Progenitor cell of endocrine pancreas (in vitro differentiated cells): ENCODE measurements at regions not wholly inside any gene's neighbourhood (a gene's known extent, or its start where the extent isn't known, plus 50 kb on each side); places are given as distances from the start of the nearest gene placed in this dataset.
A peak's percentile ranks its signal among the peaks of the same experiment; 100 is the strongest.

Experiments
- DNase-seq: peaks from one replicate; pipeline ENCODE4 v3.0.0; 2021; ENCODE audit warnings: low spot score; ENCODE audit not compliant: unreplicated experiment
- H3K27ac Mint-ChIP-seq: 2 replicates; pipeline ENCODE4 v1.8.0; 2021; ENCODE audit warnings: mild to moderate bottlenecking, moderate library complexity, mixed read lengths
- H3K27me3 Mint-ChIP-seq: 2 replicates; pipeline ENCODE4 v1.8.0; 2021; ENCODE audit warnings: mixed read lengths
- H3K36me3 Mint-ChIP-seq: 2 replicates; pipeline ENCODE4 v1.8.0; 2022; ENCODE audit warnings: mixed read lengths; ENCODE audit not compliant: insufficient read depth
- H3K4me1 Mint-ChIP-seq: 2 replicates; pipeline ENCODE4 v1.8.0; 2021; ENCODE audit warnings: low read depth, mixed read lengths
- H3K4me3 Mint-ChIP-seq: 2 replicates; pipeline ENCODE4 v1.8.0; 2021; ENCODE audit warnings: low read depth, mild to moderate bottlenecking, moderate library complexity, mixed read lengths
- H3K9me3 Mint-ChIP-seq: 2 replicates; pipeline ENCODE4 v1.8.0; 2021; ENCODE audit warnings: low read depth, mixed read lengths
- TF ChIP-seq, protein P1 (sequence below): fragments of 200-600 bp; sonication (generic); IDR thresholded peaks from one replicate; pipeline ENCODE4 v1.5.0; 2021; ENCODE audit warnings: antibody characterized with exemption, mild to moderate bottlenecking; ENCODE audit not compliant: unreplicated experiment

DNA sequence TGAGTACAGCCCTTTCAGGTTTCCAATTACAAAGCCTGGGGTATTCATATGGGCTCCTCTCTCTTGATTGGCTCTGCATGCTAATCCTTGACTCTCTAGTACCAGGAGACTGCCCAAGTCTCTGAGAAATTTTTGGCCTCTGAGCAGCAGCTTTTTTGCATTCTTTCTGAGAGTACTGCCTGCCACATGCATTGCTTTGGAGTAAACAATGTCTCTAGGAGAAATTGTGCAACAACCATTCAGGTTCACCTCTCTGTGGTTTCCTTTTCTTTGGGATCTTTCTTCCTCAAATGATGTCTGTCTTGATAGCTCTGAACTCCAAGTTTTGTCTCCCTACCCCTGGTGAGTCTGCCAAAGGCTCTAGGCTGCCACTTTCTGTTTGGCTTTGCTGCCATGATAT lies 115.8 kb upstream of the SETBP1 start:
- Mint-ChIP-seq H3K4me3 (no peak overlapping the region), H3K27me3 (no peaks in the 10 kb centered on the region), H3K27ac (no peak overlapping the region), H3K4me1 (peaks cover 1% of the 10 kb centered on the region), H3K36me3 (no peaks in the 10 kb centered on the region), H3K9me3 (no peaks in the 10 kb centered on the region)
- DNase-seq: no peak
- TF ChIP-seq, protein P1, sequence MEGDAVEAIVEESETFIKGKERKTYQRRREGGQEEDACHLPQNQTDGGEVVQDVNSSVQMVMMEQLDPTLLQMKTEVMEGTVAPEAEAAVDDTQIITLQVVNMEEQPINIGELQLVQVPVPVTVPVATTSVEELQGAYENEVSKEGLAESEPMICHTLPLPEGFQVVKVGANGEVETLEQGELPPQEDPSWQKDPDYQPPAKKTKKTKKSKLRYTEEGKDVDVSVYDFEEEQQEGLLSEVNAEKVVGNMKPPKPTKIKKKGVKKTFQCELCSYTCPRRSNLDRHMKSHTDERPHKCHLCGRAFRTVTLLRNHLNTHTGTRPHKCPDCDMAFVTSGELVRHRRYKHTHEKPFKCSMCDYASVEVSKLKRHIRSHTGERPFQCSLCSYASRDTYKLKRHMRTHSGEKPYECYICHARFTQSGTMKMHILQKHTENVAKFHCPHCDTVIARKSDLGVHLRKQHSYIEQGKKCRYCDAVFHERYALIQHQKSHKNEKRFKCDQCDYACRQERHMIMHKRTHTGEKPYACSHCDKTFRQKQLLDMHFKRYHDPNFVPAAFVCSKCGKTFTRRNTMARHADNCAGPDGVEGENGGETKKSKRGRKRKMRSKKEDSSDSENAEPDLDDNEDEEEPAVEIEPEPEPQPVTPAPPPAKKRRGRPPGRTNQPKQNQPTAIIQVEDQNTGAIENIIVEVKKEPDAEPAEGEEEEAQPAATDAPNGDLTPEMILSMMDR: no peak

DNA sequence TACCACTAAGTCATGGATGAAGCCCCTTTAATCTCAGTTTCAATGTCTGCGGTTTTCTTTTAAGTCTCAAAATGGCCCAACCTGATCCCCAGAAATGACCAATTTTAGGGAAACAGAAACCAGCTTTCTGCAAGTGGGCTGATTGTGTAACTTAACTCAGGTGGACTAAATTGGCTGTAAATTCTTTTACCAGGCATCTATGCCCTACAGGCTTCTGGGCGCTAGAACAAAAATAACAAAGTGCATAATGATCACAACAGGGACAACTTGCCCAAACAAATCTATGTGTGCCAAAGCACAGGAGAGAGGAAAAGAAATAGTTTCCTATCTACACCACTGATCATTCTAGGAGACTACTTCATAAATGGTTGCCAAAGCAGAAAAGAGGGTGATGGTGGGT lies 112.3 kb upstream of the SETBP1 start:
- Mint-ChIP-seq H3K4me3 (no peak overlapping the region), H3K27me3 (no peaks in the 10 kb centered on the region)

DNA sequence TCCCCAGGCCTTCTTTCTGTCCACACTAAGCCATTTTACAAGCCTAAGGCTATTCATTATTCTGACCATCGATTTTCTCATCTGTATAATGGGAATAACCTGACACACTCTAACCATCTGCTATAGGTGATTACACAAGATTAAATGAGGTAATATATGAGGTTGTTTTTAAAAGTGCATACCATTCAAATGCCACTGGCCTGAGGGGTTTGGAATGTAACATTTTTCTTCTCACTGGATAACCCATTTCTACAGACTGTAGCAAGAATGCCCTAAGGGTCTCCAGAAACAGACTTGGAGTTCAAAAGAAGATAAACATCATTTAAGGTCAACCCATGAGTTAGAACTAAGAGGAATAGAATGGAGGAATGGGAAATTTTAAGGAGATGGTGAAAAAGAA lies 111.7 kb upstream of the SETBP1 start:
- Mint-ChIP-seq H3K27me3 (no peaks in the 10 kb centered on the region), H3K27ac (no peak overlapping the region), H3K4me1 (peaks cover 1% of the 10 kb centered on the region), H3K36me3 (no peaks in the 10 kb centered on the region), H3K9me3 (no peaks in the 10 kb centered on the region), H3K4me3 (no peak overlapping the region)
- TF ChIP-seq, protein P1: no peak
- no peak for DNase-seq

More for the DNA sequence above, 112.3 kb upstream of the SETBP1 start:
- H3K36me3 Mint-ChIP-seq: no peaks in the 10 kb centered on the region
- TF ChIP-seq, protein P1: no peak
- peaks cover 1% of the 10 kb centered on the region for H3K4me1 Mint-ChIP-seq
- no peak for DNase-seq
- no peak overlapping the region for H3K27ac Mint-ChIP-seq
- no peaks in the 10 kb centered on the region for H3K9me3 Mint-ChIP-seq

DNA sequence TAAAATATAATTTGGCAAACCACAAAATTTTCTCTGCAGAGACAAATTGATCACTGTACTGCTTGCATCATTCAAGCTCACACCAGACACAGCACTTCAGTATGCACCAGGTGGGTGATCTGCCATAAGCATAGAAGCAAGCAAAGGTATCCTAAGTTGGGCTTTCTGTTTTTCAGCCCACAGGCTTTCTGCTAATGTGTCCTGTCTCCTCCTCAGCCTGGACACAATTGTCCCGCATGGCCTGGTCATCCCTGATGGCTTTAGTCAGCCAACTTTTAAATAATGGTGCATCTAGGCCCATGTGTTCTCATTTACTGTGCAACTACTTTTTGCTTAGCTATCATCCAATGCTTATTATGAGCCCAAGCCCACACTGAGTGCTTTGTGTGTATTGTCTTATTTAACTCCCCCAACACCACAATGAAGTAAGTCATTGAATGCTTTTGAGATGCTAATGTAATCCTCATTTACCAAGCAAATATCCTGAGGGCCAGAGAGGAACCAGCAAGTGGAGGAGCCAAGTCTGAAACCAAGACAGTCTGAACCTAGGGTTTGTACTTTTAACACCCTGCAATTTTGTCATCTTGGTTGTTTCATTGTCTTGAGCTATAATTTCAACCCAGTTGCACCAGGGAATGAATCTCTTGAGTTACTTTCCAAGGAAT lies 111.2 kb upstream of the SETBP1 start:
- Mint-ChIP-seq H3K27me3 (no peaks in the 10 kb centered on the region), H3K4me1 (peaks cover 1% of the 10 kb centered on the region), H3K9me3 (no peaks in the 10 kb centered on the region), H3K4me3 (no peak overlapping the region), H3K36me3 (no peaks in the 10 kb centered on the region), H3K27ac (no peak overlapping the region)
- TF ChIP-seq, protein P1: no peak
- DNase-seq: no peak

DNA sequence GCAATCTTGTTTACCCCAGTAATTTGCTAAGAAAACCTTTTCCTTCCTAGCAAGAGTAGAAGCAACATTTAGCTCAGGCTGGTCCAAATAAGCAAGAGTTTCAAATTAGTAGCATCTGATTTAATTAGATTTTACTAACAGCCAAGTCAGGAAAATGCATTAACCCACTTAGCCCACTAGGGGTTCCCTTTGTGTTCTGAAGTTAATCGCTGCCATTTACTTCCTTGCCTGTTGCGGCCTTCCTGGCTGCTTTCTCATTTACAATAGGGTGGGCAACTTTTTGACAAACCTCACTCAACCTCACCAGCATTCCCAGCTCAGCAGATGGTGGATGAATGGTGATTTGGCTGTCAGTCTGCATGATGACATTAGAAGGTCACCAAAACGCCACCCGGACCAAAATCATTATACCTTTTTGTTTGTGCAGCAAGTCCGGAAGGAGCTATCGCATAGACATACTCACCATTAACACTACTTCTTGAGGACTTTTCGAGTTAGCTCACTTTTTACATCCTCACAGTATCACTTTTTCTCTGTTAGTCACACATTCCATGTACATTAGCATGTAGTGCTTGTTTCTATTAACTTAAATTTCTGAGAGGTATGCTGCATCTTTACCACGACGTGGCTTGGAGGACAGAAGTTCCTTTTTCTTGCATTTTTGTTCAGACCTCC lies 101.5 kb upstream of the SETBP1 start:
- no peaks in the 10 kb centered on the region for H3K36me3 Mint-ChIP-seq
- no peak overlapping the region for H3K4me3 Mint-ChIP-seq
- TF ChIP-seq, protein P1: peak; percentile 62
- DNase-seq: no peak
- peaks cover 6% of the 10 kb centered on the region for H3K9me3 Mint-ChIP-seq
- no peaks in the 10 kb centered on the region for H3K27me3 Mint-ChIP-seq
- no peak overlapping the region for H3K27ac Mint-ChIP-seq
- no peaks in the 10 kb centered on the region for H3K4me1 Mint-ChIP-seq
